Progenitor cell of endocrine pancreas (in vitro differentiated cells): ENCODE measurements at regions not wholly inside any gene's neighbourhood (a gene's known extent, or its start where the extent isn't known, plus 50 kb on each side); places are given as distances from the start of the nearest gene placed in this dataset.

Experiments
- DNase-seq: peaks from one replicate; pipeline ENCODE4 v3.0.0; 2021; ENCODE audit warnings: low spot score; ENCODE audit not compliant: unreplicated experiment
- H3K27ac Mint-ChIP-seq: 2 replicates; pipeline ENCODE4 v1.8.0; 2021; ENCODE audit warnings: mild to moderate bottlenecking, moderate library complexity, mixed read lengths
- H3K27me3 Mint-ChIP-seq: 2 replicates; pipeline ENCODE4 v1.8.0; 2021; ENCODE audit warnings: mixed read lengths
- H3K36me3 Mint-ChIP-seq: 2 replicates; pipeline ENCODE4 v1.8.0; 2022; ENCODE audit warnings: mixed read lengths; ENCODE audit not compliant: insufficient read depth
- H3K4me1 Mint-ChIP-seq: 2 replicates; pipeline ENCODE4 v1.8.0; 2021; ENCODE audit warnings: low read depth, mixed read lengths
- H3K4me3 Mint-ChIP-seq: 2 replicates; pipeline ENCODE4 v1.8.0; 2021; ENCODE audit warnings: low read depth, mild to moderate bottlenecking, moderate library complexity, mixed read lengths
- H3K9me3 Mint-ChIP-seq: 2 replicates; pipeline ENCODE4 v1.8.0; 2021; ENCODE audit warnings: low read depth, mixed read lengths
- CTCF ChIP-seq: fragments of 200-600 bp; sonication (generic); IDR thresholded peaks from one replicate; pipeline ENCODE4 v1.5.0; 2021; ENCODE audit warnings: antibody characterized with exemption, mild to moderate bottlenecking; ENCODE audit not compliant: unreplicated experiment

GRCh38 chr3:152050903-152051302 lies 177.5 kb downstream of the SUCNR1 start:
- no peak for TF ChIP-seq CTCF
- no peaks in the 10 kb centered on the region for H3K27me3 Mint-ChIP-seq
- no peaks in the 10 kb centered on the region for H3K36me3 Mint-ChIP-seq
- no peak overlapping the region for H3K4me3 Mint-ChIP-seq
- peaks cover 5% of the 10 kb centered on the region for H3K4me1 Mint-ChIP-seq
- no peaks in the 10 kb centered on the region for H3K9me3 Mint-ChIP-seq
- no peak overlapping the region for H3K27ac Mint-ChIP-seq
- DNase-seq: no peak

- Mint-ChIP-seq H3K36me3 (no peaks in the 10 kb centered on the region), H3K27ac (no peak overlapping the region), H3K9me3 (no peaks in the 10 kb centered on the region), H3K27me3 (no peaks in the 10 kb centered on the region), H3K4me1 (peaks cover 12% of the 10 kb centered on the region), H3K4me3 (no peak overlapping the region)
- no peak for TF ChIP-seq CTCF
- DNase-seq: no peak
These were observed 178.3 kb downstream of the SUCNR1 start for GRCh38 chr3:152051501-152052404.

- no peak for TF ChIP-seq CTCF
- no peak for DNase-seq
- H3K4me3 Mint-ChIP-seq: no peak overlapping the region
- no peaks in the 10 kb centered on the region for H3K9me3 Mint-ChIP-seq
- H3K4me1 Mint-ChIP-seq: peaks cover 12% of the 10 kb centered on the region
- H3K27ac Mint-ChIP-seq: no peak overlapping the region
- no peaks in the 10 kb centered on the region for H3K36me3 Mint-ChIP-seq
- H3K27me3 Mint-ChIP-seq: no peaks in the 10 kb centered on the region
These were observed 180.4 kb downstream of the SUCNR1 start for GRCh38 chr3:152053866-152054265.

GRCh38 chr3:152054315-152054714 lies 180.9 kb downstream of the SUCNR1 start:
- DNase-seq: no peak
- H3K4me1 Mint-ChIP-seq: peaks cover 12% of the 10 kb centered on the region
- H3K27ac Mint-ChIP-seq: no peak overlapping the region
- no peaks in the 10 kb centered on the region for H3K27me3 Mint-ChIP-seq
- TF ChIP-seq CTCF: no peak
- no peak overlapping the region for H3K4me3 Mint-ChIP-seq
- H3K9me3 Mint-ChIP-seq: no peaks in the 10 kb centered on the region
- no peaks in the 10 kb centered on the region for H3K36me3 Mint-ChIP-seq

- TF ChIP-seq CTCF: no peak
- Mint-ChIP-seq H3K4me3 (no peak overlapping the region), H3K4me1 (peaks cover 23% of the 10 kb centered on the region), H3K27me3 (no peaks in the 10 kb centered on the region), H3K9me3 (no peaks in the 10 kb centered on the region), H3K27ac (no peak overlapping the region), H3K36me3 (no peaks in the 10 kb centered on the region)
- DNase-seq: no peak
These were observed 182.6 kb downstream of the SUCNR1 start for GRCh38 chr3:152056073-152056472.
